ENCODE measurements at regions not wholly inside any gene's neighbourhood (a gene's known extent, or its start where the extent isn't known, plus 50 kb on each side); places are given as distances from the start of the nearest gene placed in this dataset.

GRCh38 chr13:90834700-90835099 is 512.8 kb upstream of the MIR17HG start (continued):
- TF ChIP-seq ZBTB43 (CRISPR knock-in tag; IDR thresholded peaks at IDR 0.05) (no peak), ZKSCAN1 (IDR thresholded peaks at IDR 0.05; ENCODE audit: low read depth, low read length) (no peak), E4F1 (CRISPR knock-in tag; IDR thresholded peaks at IDR 0.05; ENCODE audit: borderline replicate concordance) (0 out of 2 replicates have a peak, but pooled peaks have one; percentile 42), EZH2 (IDR thresholded peaks at IDR 0.05; ENCODE audit: borderline replicate concordance, low read depth, low read length) (no peak), KLF13 (tag; IDR thresholded peaks at IDR 0.05; ENCODE audit: borderline replicate concordance, low read depth) (no peak), HLTF (IDR thresholded peaks at IDR 0.05) (no peak), ZFP36 (IDR thresholded peaks at IDR 0.05; ENCODE audit: low read depth, low read length, partially characterized antibody) (no peak)

- Histone ChIP-seq H3K27me3 (ENCODE audit: control insufficient read depth in 2 of 2, insufficient read depth in 2 of 2, low read length in 2 of 2) (no peaks in the 10 kb centered on the region), H3K4me2 (ENCODE audit: insufficient read depth, low read length) (no peak overlapping the region), H3K9ac (ENCODE audit: insufficient read depth in 1 of 2, low read depth in 2 of 2, low read length in 2 of 2) (no peak overlapping the region), H3K9me3 (replicated peaks; ENCODE audit: control insufficient read depth, insufficient read depth, low read depth, low read length) (no peaks in the 10 kb centered on the region; the same call in none of the 2 replicates), H3K27ac (ENCODE audit: extremely low read depth, low read depth, low read length) (no peak overlapping the region), H4K20me1 (replicated peaks; ENCODE audit: control insufficient read depth, insufficient read depth, low read length) (no peaks in the 10 kb centered on the region), H3K79me2 (ENCODE audit: control insufficient read depth, insufficient read depth, low read length) (no peaks in the 10 kb centered on the region), H3K4me3 (no peak overlapping the region), H3K9me1 (ENCODE audit: control insufficient read depth, insufficient read depth, low read length) (no peaks in the 10 kb centered on the region), H3K36me3 (ENCODE audit: control insufficient read depth, insufficient read depth, low read length) (no peaks in the 10 kb centered on the region), H3K4me1 (replicated peaks in 1 of 2; ENCODE audit: control insufficient read depth in 2 of 2, insufficient read depth in 2 of 2, low read length in 2 of 2) (no peaks in the 10 kb centered on the region), H2AFZ (ENCODE audit: low read depth, low read length) (no peak overlapping the region)
- in situ Hi-C loops (cut with MboI) = no loop called here
- no peak for FAIRE-seq
- no peak for ATAC-seq
- intact Hi-C loops (cut with micrococcal nuclease) = no loop called here
- POLR2A ChIA-PET = no interaction called here
- BruUV-seq (replicated peaks) = no TSS peak
- TF ChIP-seq MEIS2 (IDR thresholded peaks at IDR 0.05; ENCODE audit: partially characterized antibody) = no peak
- 0 out of 2 replicates have a peak, but pooled peaks have one; percentile 18 for TF ChIP-seq POLR2H (tag; IDR thresholded peaks at IDR 0.05; ENCODE audit: low read depth)
- peak; percentile 22; the same call in 1 of the 2 replicates for TF ChIP-seq E4F1 (CRISPR knock-in tag; IDR thresholded peaks at IDR 0.05; ENCODE audit: borderline replicate concordance)
- TF ChIP-seq HEY1 (CRISPR knock-in tag; IDR thresholded peaks at IDR 0.05; ENCODE audit: borderline replicate concordance) = peak; percentile 47; the same call in 1 of the 2 replicates
- CTCF ChIA-PET (ENCODE audit: low intra/inter-chr PET ratio) = no interaction called here
- no peak for DNase-seq (ENCODE audit: extremely low read depth in 1 of 4, low spot score in 3 of 4)
Observed at GRCh38 chr13:90835826-90836225, 511.7 kb upstream of the MIR17HG start.

Measured in K562 (cell line).